ENCODE measurements at regions not wholly inside any gene's neighbourhood (a gene's known extent, or its start where the extent isn't known, plus 50 kb on each side); places are given as distances from the start of the nearest gene placed in this dataset.

DNA sequence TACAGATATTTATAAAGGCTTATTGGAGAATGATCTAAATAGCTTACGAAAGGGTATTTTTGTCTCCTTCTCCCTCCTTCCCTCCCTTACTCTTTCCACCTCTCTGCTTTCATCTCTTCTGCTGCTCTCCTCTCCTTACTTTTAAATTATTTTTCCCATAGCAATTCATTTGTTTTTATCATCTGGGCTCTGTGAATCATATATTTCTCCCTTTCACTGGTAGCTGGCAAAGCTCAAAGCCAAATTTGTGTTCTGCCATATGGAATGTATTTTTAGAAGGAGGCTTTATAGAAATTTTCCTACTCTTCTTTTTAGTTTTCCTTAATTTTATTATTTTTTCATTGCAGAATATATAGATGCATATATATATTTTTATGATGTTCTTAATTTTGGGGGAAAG is 385.8 kb downstream of the C3orf38 start:
- Histone ChIP-seq H2AFZ (ENCODE audit: low read length) (no peak overlapping the region), H3K4me1 (ENCODE audit: insufficient read depth, low read length) (no peaks in the 10 kb centered on the region), H3K36me3 (ENCODE audit: low read depth, low read length) (no peaks in the 10 kb centered on the region), H3K27ac (ENCODE audit: low read length) (no peak overlapping the region), H4K20me1 (ENCODE audit: low read length) (no peaks in the 10 kb centered on the region), H3K4me3 (ENCODE audit: low read length) (no peak overlapping the region), H3K79me2 (ENCODE audit: low read length) (no peaks in the 10 kb centered on the region), H3K9me2 (replicated peaks; ENCODE audit: low read length) (no peaks in the 10 kb centered on the region), H3K9me3 (ENCODE audit: low read length) (no peaks in the 10 kb centered on the region), H3F3A (ENCODE audit: low read length, unreplicated experiment) (no peaks in the 10 kb centered on the region), H3K9ac (ENCODE audit: low read length) (no peak overlapping the region), H3K27me3 (ENCODE audit: low read length) (no peaks in the 10 kb centered on the region), H3K4me2 (ENCODE audit: low read length) (no peak overlapping the region)
- ChIA-PET CTCF (no interaction called here), POLR2A (ENCODE audit: unreplicated experiment) (no interaction called here)
- no peak for TF ChIP-seq EZH2 (IDR thresholded peaks at IDR 0.05; ENCODE audit: low read length, unreplicated experiment)
- TF ChIP-seq EZH2phosphoT487 (IDR thresholded peaks at IDR 0.05; ENCODE audit: borderline replicate concordance, low read length): no peak
- TF ChIP-seq CTCF (conservative IDR thresholded peaks at IDR 0.05; ENCODE audit: low read depth, low read length): no peak
- DNase-seq (no peak), ATAC-seq (no peak)
- no TSS peak for BruUV-seq (replicated peaks)
- intact Hi-C loops (cut with micrococcal nuclease): no loop called here

GRCh38 chr3:88542916-88543315 is 393.2 kb downstream of the C3orf38 start:
- no peaks in the 10 kb centered on the region for H4K20me1 ChIP-seq (ENCODE audit: low read length)
- no peaks in the 10 kb centered on the region for H3F3A ChIP-seq (ENCODE audit: low read length, unreplicated experiment)
- H2AFZ ChIP-seq (ENCODE audit: low read length): no peak overlapping the region
- no peak overlapping the region for H3K4me3 ChIP-seq (ENCODE audit: low read length)
- intact Hi-C loops (cut with micrococcal nuclease): no loop called here
- H3K4me2 ChIP-seq (ENCODE audit: low read length): no peak overlapping the region
- no peak for ATAC-seq
- CTCF ChIA-PET: no interaction called here
- no peaks in the 10 kb centered on the region for H3K9me3 ChIP-seq (ENCODE audit: low read length)
- no peaks in the 10 kb centered on the region for H3K9me2 ChIP-seq (replicated peaks; ENCODE audit: low read length)
- no peak overlapping the region for H3K9ac ChIP-seq (ENCODE audit: low read length)
- no TSS peak for BruUV-seq (replicated peaks)
- H3K27me3 ChIP-seq (ENCODE audit: low read length): no peaks in the 10 kb centered on the region
- no peaks in the 10 kb centered on the region for H3K36me3 ChIP-seq (ENCODE audit: low read depth, low read length)
- no peaks in the 10 kb centered on the region for H3K4me1 ChIP-seq (ENCODE audit: insufficient read depth, low read length)
- POLR2A ChIA-PET (ENCODE audit: unreplicated experiment): no interaction called here
- no peak for DNase-seq
- H3K27ac ChIP-seq (ENCODE audit: low read length): no peak overlapping the region
- no peaks in the 10 kb centered on the region for H3K79me2 ChIP-seq (ENCODE audit: low read length)
- no peak for TF ChIP-seq EZH2 (IDR thresholded peaks at IDR 0.05; ENCODE audit: low read length, unreplicated experiment)
- no peak for TF ChIP-seq EZH2phosphoT487 (IDR thresholded peaks at IDR 0.05; ENCODE audit: borderline replicate concordance, low read length)
- no peak for TF ChIP-seq CTCF (conservative IDR thresholded peaks at IDR 0.05; ENCODE audit: low read depth, low read length)

DNA sequence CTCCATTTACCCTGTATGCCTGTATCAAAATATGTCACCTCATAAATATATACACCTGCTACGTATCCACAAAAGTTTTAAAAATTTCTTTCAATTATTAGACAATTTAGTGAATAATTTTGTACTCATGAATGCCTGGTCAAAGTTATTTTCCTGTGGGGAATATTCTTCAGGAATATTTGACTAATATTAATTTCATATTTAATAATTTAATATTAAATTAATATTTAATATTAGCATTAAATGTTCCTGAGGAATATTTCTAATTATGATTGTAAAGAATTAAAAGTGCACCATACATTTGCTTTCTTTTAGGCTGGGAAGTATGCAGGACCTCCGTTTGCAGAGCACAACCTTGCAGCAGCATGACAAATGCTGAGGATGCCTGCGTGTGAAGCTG is 422.7 kb downstream of the C3orf38 start:
- no peaks in the 10 kb centered on the region for H4K20me1 ChIP-seq (ENCODE audit: low read length)
- BruUV-seq (replicated peaks): no TSS peak
- H2AFZ ChIP-seq (ENCODE audit: low read length): no peak overlapping the region
- TF ChIP-seq EZH2 (IDR thresholded peaks at IDR 0.05; ENCODE audit: low read length, unreplicated experiment) (no peak), CTCF (conservative IDR thresholded peaks at IDR 0.05; ENCODE audit: low read depth, low read length) (no peak), EZH2phosphoT487 (IDR thresholded peaks at IDR 0.05; ENCODE audit: borderline replicate concordance, low read length) (no peak)
- H3K27me3 ChIP-seq (ENCODE audit: low read length): no peaks in the 10 kb centered on the region
- no peak overlapping the region for H3K4me3 ChIP-seq (ENCODE audit: low read length)
- H3K9me3 ChIP-seq (ENCODE audit: low read length): no peaks in the 10 kb centered on the region; the same call in 1 of the 2 replicates
- no peak for DNase-seq
- H3F3A ChIP-seq (ENCODE audit: low read length, unreplicated experiment): no peaks in the 10 kb centered on the region
- H3K36me3 ChIP-seq (ENCODE audit: low read depth, low read length): no peaks in the 10 kb centered on the region
- no peaks in the 10 kb centered on the region for H3K79me2 ChIP-seq (ENCODE audit: low read length)
- 0 out of 2 replicates have a peak, but pooled peaks cover 7% of the 10 kb centered on the region for H3K4me1 ChIP-seq (ENCODE audit: insufficient read depth, low read length)
- H3K9me2 ChIP-seq (replicated peaks; ENCODE audit: low read length): no peaks in the 10 kb centered on the region
- ChIA-PET POLR2A (ENCODE audit: unreplicated experiment) (no interaction called here), CTCF (no interaction called here)
- no peak for ATAC-seq
- no peak overlapping the region for H3K9ac ChIP-seq (ENCODE audit: low read length)
- no peak overlapping the region for H3K27ac ChIP-seq (ENCODE audit: low read length)
- intact Hi-C loops (cut with micrococcal nuclease): no loop called here
- H3K4me2 ChIP-seq (ENCODE audit: low read length): no peak overlapping the region

Data from PC-3 (cell line).